ENCODE measurements at regions not wholly inside any gene's neighbourhood (a gene's known extent, or its start where the extent isn't known, plus 50 kb on each side); places are given as distances from the start of the nearest gene placed in this dataset.

DNA sequence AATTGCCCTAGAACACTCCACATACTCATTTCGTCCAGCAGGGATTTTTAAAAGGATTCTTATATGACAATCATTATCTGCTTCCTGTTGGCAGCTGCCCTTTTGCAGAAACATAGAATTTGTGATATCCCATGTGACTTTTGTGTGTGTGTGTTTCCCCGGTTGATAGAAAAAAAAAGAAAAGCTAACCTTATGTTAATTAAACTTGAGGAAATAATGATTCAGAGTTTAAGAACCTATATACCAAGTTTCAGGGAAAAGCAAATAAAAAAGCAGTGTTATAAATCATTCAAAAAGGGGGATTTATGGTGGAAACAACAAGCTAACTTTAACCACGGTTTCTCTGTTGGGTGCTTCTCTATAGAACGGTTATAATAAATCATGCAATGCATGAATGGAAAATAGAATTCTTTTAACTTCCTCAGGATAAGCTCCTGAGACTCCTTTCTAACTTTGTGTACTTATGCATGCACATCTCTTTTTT is 826.9 kb upstream of the EYS start:
- 30% methylated on average over 2 of the region's 4 CpGs for WGBS (ENCODE audit: insufficient coverage)
- Histone ChIP-seq H3K4me1 (ENCODE audit: control insufficient read depth, insufficient read depth, low read length) (no peaks in the 10 kb centered on the region), H3K9me3 (ENCODE audit: control insufficient read depth, insufficient read depth, low read length) (no peaks in the 10 kb centered on the region), H3K36me3 (ENCODE audit: control insufficient read depth, insufficient read depth, low read length) (no peaks in the 10 kb centered on the region), H3K27me3 (ENCODE audit: control insufficient read depth, insufficient read depth, low read length) (no peaks in the 10 kb centered on the region), H3K27ac (ENCODE audit: low read length) (no peak overlapping the region), H3K4me3 (ENCODE audit: low read length) (no peak overlapping the region)
- Mint-ChIP-seq H3K27ac (no peak overlapping the region), H3K9me3 (peaks cover 8 to 9% of the 10 kb centered on the region in 2 donors), H3K36me3 (no peaks in the 10 kb centered on the region), H3K4me3 (no peak overlapping the region), H3K4me1 (no peaks in the 10 kb centered on the region), H3K27me3 (ENCODE audit: low read depth in 2 of 2) (no peaks in the 10 kb centered on the region)
- intact Hi-C loops (cut with micrococcal nuclease) = no loop called here
- ATAC-seq = no peak
- no peak for DNase-seq
- TF ChIP-seq, protein P1, sequence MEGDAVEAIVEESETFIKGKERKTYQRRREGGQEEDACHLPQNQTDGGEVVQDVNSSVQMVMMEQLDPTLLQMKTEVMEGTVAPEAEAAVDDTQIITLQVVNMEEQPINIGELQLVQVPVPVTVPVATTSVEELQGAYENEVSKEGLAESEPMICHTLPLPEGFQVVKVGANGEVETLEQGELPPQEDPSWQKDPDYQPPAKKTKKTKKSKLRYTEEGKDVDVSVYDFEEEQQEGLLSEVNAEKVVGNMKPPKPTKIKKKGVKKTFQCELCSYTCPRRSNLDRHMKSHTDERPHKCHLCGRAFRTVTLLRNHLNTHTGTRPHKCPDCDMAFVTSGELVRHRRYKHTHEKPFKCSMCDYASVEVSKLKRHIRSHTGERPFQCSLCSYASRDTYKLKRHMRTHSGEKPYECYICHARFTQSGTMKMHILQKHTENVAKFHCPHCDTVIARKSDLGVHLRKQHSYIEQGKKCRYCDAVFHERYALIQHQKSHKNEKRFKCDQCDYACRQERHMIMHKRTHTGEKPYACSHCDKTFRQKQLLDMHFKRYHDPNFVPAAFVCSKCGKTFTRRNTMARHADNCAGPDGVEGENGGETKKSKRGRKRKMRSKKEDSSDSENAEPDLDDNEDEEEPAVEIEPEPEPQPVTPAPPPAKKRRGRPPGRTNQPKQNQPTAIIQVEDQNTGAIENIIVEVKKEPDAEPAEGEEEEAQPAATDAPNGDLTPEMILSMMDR (IDR thresholded peaks at IDR 0.05) = no peak

DNA sequence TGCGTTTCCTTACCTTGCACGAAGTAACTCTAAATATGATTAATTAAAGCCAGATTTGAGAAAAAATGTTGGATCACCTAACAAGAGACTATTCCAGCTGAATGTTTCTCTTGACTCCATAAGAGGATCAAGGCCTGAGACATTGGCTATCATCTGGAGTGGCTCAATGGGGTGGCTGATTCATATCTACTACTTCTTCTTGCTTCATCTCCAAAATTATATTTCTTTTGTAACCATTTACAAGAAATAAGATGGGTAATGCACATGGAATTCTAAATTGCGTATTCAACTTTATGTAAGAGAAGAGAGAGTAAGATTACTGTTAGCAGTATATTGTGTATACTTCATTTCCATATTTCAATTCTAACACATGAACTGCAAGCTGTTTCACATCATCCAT is 819.0 kb upstream of the EYS start:
- WGBS (ENCODE audit: insufficient coverage) = 85% methylated on average over 2 of the region's 3 CpGs
- ATAC-seq (no peak), DNase-seq (no peak)
- Histone ChIP-seq H3K36me3 (ENCODE audit: control insufficient read depth, insufficient read depth, low read length) (no peaks in the 10 kb centered on the region), H3K4me1 (ENCODE audit: control insufficient read depth, insufficient read depth, low read length) (no peaks in the 10 kb centered on the region), H3K27me3 (ENCODE audit: control insufficient read depth, insufficient read depth, low read length) (no peaks in the 10 kb centered on the region), H3K27ac (ENCODE audit: low read length) (no peak overlapping the region), H3K4me3 (ENCODE audit: low read length) (no peak overlapping the region), H3K9me3 (ENCODE audit: control insufficient read depth, insufficient read depth, low read length) (no peaks in the 10 kb centered on the region)
- Mint-ChIP-seq H3K4me3 (no peak overlapping the region), H3K9me3 (peaks cover 4 to 19% of the 10 kb centered on the region in 2 donors), H3K36me3 (peaks cover 7% of the 10 kb centered on the region), H3K4me1 (no peaks in the 10 kb centered on the region), H3K27ac (no peak overlapping the region), H3K27me3 (ENCODE audit: low read depth in 2 of 2) (no peaks in the 10 kb centered on the region)
- intact Hi-C loops (cut with micrococcal nuclease) = no loop called here
- TF ChIP-seq, protein P1 (IDR thresholded peaks at IDR 0.05) = no peak

DNA sequence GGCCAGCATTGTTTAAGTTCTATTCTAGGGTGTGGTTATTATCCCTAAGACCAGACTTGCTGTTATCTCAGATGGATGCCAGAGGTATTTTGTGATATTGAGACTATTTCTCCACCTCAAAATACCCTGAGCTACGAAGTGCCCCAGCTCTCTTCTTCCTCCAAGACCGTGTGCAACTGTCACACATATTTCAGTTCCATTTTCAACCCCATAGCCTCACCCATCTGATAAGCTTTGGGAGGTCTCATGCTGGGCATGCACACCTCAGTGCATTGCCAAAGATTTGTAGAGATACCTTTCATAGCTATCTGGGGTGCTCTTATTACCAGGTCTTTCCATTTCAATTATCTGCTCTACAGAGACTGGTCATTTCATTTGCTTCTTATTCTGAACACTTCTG is 815.8 kb upstream of the EYS start:
- TF ChIP-seq, protein P1 (IDR thresholded peaks at IDR 0.05) = no peak
- Histone ChIP-seq H3K4me3 (ENCODE audit: low read length) (no peak overlapping the region), H3K9me3 (ENCODE audit: control insufficient read depth, insufficient read depth, low read length) (no peaks in the 10 kb centered on the region), H3K36me3 (ENCODE audit: control insufficient read depth, insufficient read depth, low read length) (no peaks in the 10 kb centered on the region), H3K27ac (ENCODE audit: low read length) (no peak overlapping the region), H3K4me1 (ENCODE audit: control insufficient read depth, insufficient read depth, low read length) (no peaks in the 10 kb centered on the region), H3K27me3 (ENCODE audit: control insufficient read depth, insufficient read depth, low read length) (no peaks in the 10 kb centered on the region)
- H3K36me3 Mint-ChIP-seq = peaks cover 7% of the 10 kb centered on the region
- H3K4me1 Mint-ChIP-seq = no peaks in the 10 kb centered on the region
- H3K4me3 Mint-ChIP-seq = no peak overlapping the region
- H3K27me3 Mint-ChIP-seq (ENCODE audit: low read depth in 2 of 2) = no peaks in the 10 kb centered on the region
- WGBS (ENCODE audit: insufficient coverage) = 89% methylated on average over 2 of the region's 2 CpGs
- H3K9me3 Mint-ChIP-seq = peaks cover 4 to 19% of the 10 kb centered on the region in 2 donors
- intact Hi-C loops (cut with micrococcal nuclease) = no loop called here
- H3K27ac Mint-ChIP-seq = no peak overlapping the region
- no peak for ATAC-seq
- DNase-seq = no peak

DNA sequence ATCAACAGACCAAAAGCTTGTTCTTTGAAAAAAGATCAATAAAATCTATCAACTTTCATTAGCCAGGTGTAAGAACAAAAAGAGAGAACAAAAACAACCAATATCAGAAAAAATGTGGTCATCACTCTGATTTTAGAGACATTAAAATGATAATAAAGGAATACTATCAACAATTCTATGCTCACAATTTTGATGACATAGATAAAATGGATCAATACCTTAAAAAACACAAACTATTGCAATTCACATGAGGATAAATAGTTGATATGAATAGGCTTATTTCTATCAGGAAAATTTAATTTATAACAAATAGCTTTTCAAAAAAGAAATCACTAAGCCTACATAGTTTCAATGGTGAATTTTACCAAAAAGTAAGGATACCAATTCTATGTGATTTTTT is 809.4 kb upstream of the EYS start:
- TF ChIP-seq, protein P1 (IDR thresholded peaks at IDR 0.05) = no peak
- peaks cover 3 to 18% of the 10 kb centered on the region in 2 donors for H3K9me3 Mint-ChIP-seq

More for the DNA sequence above, 809.4 kb upstream of the EYS start:
- ATAC-seq (no peak), DNase-seq (no peak)
- no peak overlapping the region for H3K27ac ChIP-seq (ENCODE audit: low read length)
- no peaks in the 10 kb centered on the region for H3K36me3 ChIP-seq (ENCODE audit: control insufficient read depth, insufficient read depth, low read length)
- H3K4me1 Mint-ChIP-seq = no peaks in the 10 kb centered on the region
- no peak overlapping the region for H3K27ac Mint-ChIP-seq
- H3K27me3 Mint-ChIP-seq (ENCODE audit: low read depth in 2 of 2) = no peaks in the 10 kb centered on the region
- no peaks in the 10 kb centered on the region for H3K27me3 ChIP-seq (ENCODE audit: control insufficient read depth, insufficient read depth, low read length)
- H3K36me3 Mint-ChIP-seq = peaks cover 7% of the 10 kb centered on the region
- H3K4me1 ChIP-seq (ENCODE audit: control insufficient read depth, insufficient read depth, low read length) = no peaks in the 10 kb centered on the region
- intact Hi-C loops (cut with micrococcal nuclease) = no loop called here
- H3K4me3 Mint-ChIP-seq = no peak overlapping the region
- no peak overlapping the region for H3K4me3 ChIP-seq (ENCODE audit: low read length)
- H3K9me3 ChIP-seq (ENCODE audit: control insufficient read depth, insufficient read depth, low read length) = peaks cover 5% of the 10 kb centered on the region
